ENCODE measurements at regions not wholly inside any gene's neighbourhood (a gene's known extent, or its start where the extent isn't known, plus 50 kb on each side); places are given as distances from the start of the nearest gene placed in this dataset.
A peak's percentile ranks its signal among the peaks of the same experiment; 100 is the strongest.
"Not testable (repeated sequence)": the region's sequence is repeated elsewhere in the genome, so short reads cannot be mapped to it uniquely, and the experiment has no call there.

DNA sequence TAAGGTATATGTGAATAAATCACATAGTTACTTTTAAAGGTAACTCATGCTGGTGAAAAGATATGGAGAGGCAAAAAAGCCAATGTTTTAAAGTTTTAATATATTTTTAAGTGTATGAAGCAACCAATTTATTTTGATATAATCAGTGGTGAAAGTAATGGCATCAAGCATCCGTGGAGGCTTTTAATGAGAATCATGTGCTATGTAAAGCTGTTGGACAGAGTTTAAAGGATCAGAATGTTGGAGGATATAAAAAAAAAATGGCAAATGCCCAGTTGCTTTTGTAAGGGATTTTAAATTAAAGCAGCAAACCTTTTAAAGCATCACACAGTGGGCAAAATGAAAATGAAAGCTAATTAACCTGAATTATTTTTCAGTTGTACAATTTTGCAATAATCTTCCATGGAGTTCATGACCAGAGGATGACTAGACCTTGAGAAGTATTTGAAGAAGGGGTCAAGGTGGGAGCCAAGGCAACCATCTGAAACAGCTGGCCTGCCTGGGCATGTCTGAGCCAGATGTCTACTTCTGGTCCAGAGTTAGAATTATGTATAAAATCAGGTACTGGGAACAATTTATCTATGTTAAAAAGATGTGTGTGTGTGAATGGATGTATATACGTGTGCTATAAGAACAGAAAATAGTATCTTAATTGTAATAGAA is 1007.9 kb downstream of the LTN1 start:
- not testable (repeated sequence) for DNase-seq (ENCODE audit: low spot score)

DNA sequence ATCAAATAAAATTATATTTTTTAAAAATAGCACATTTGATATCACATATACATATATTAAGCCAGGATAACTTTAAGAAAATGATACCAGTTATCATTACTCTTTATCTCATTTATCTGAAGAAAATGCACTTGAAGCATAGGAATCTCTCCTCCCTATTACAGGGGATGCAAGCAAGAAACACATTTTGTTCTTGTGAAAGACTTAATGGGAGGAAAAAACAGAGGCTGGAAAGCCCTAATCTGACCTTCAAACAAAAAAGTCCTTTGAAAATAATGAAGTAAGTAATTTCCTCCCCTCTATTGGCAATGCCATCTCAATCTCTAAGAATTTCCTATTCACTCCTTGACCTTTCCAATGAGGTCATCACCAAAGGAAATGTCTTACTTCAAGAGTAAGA is 1012.6 kb upstream of the ADAMTS5 start:
- DNase-seq (ENCODE audit: low spot score) = peak; percentile 5

DNA sequence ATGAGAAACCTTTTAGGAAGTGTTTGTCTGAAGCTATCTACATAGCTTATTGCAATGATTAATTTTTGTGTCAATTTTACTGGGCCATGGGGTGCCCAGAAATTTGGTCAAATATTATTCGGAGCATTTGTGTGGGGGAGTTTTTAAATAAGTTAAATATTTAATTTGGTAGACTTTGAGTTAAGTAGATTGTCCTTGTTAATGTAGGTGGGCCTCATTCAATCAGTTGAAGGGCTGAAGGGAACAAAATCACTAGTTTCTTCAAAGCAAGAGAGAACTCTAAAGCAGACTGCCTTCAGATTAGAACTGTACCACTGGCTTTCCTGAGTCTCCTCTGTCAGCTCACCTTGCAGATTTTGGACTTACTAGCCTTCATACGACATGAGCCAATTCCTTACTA is 1008.6 kb upstream of the ADAMTS5 start:
- DNase-seq (ENCODE audit: low spot score) = no peak

DNA sequence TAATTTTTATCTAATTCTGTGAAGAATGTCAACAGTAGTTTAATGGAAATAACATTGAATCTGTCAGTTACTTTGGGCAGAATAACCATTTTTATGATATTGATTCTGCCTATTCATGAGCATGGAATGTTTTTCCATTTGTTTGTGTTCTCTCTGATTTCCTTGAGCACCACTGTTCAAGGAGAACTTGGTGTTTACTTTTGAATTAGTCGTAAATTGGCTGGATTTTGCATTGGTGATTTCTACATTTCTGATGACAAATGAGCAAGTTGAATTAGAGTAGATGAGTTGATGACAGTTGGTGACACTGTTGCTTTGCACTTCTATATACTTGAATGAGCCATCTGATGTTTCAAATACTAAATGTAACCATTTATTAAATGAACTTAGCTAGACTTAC is 1007.3 kb upstream of the ADAMTS5 start:
- not testable (repeated sequence) for DNase-seq (ENCODE audit: low spot score)

DNA sequence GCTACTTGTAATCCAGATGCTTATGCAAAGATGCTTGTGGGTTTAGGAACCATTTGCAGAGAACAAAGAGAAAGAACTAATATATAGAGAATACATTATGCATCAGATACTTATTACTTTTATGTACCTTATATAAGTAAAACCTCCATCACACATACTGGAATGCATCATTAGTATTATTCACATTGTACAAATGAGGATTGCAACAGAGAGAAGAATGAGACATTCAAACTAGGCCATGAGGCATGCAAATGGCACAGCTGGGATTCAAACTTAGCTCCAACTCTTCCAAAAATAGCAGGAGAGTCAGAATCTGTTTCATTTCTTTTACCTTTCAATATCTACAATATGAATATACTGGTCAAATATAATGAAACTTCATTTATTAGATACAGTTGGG is 1001.4 kb upstream of the ADAMTS5 start:
- not testable (repeated sequence) for DNase-seq (ENCODE audit: low spot score)

DNA sequence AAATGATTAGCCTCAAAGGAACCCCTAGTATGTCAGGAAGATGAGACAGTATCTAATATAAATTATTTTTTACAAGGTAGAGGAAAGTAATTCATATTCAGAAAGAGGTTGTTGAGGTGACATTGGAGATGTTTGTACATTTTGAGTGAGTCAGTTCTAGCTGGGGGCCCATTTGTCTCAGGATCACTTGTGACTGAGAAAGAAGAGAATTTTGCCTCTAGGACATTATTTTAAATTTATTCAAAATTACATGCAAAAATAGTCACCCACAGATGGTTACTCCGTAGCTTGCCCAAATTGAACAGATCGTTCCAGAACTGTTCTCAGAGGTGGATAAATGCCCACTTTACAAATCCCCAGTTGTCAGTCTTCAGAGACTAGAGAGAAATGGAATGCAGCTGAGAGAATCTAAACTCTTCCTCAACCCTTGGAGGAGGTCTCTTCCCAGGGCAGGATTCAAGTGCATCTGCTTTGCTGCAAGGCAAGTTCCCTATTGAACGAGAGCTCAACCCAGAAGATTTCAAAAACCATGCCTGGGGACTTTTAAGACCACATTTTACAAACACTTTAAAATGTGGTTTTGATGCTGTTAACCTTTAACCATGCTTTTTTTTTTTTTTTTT is 987.8 kb upstream of the ADAMTS5 start:
- DNase-seq (ENCODE audit: low spot score) = no peak

DNA sequence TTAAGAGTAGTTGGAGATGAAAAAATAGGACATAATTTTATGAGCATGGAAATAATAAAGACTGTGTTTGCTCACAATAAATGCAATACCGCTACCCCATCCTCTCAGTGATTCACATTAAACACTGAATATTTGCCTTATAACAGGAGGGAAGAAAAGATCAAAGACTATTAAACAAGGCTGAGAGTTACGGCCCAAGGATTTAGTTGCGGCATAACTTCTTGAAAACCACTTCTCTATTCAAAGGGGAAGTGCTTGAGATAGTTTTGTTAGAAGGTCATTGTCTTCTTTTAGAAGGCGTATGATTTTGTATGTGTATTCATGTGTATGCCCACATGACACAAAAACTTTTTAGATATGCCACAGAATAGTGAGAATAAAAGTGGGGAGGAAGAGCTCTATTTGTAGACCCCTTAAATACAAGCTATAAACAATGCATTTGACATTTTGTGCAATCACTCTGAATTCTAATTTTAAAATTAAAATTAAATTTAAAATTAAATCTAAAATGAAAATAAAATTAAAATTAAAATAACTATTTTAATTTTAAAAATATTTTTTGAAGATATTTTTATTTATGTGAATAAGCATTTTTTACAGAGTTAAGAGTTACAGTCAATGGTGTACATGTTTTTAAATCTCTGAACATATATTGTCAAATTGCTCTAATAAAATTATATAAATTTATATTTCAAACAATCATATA is 986.6 kb upstream of the ADAMTS5 start:
- DNase-seq (ENCODE audit: low spot score) = no peak

DNA sequence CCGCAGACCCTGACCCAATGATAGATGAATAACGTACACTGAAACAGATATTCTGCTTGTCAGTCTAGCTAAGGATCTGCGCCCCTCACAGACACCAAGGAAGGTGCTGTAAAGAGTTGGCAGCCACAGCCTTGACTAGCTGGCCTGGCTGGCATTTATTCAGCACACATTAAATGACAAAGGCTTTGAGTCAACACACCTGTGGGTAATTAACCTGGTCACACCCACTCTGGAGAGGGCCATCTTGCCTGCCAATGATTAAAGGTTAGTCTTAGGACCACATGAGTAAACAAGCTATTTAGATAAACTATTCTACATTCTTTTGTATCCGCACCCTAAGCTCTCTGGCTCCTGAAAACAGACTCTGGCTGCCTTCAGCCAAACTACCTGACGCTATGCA is 982.2 kb upstream of the ADAMTS5 start:
- not testable (repeated sequence) for DNase-seq (ENCODE audit: low spot score)

DNA sequence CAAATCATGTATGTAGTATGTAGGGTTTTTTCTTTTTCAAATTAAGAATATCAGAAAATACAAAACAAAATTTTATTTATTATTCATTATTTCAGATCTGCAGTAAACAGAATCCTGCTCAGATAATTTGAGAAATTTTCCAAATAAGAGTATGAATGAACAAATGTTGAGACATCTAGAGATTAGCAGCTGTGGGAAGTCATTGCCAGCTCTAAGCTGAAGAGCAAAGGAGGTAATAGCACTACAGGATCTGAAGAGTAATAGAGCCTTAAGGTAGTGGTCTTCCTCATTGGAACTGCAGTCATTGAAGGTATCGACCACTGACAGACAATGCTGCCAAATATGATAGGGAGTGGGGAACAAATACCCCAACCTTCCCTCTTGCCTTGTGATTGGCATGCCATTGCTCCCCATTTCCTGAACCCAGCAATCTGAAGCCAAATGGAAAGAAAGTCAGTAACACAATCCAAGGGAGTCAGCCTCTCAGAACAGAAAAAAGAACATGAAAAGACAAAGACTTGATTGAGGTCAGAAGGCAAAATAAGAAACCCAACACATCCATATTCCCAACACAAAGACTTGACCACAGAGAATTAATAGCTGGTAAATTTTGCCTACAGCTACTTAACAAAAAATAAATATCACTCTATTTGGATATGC is 963.4 kb upstream of the ADAMTS5 start:
- DNase-seq (ENCODE audit: low spot score) = not testable (repeated sequence)

DNA sequence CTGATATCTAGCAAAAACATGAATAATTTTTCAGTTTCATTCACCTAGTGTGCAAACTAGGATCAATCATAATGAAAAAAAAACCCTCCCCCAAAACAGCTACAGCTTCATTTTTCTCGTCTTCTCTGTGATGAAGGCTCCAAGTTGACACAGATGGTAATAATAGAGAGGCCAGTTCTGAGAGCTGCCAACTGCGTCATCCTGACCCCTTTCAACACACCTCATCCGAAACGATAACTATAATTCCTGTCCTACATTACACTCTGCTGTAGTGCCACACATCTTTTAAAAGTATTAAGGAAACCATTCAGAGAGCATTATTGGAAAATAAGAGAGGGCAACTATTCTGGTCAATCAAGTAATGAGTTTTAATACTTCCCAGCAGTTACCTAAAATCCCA is 962.3 kb upstream of the ADAMTS5 start:
- DNase-seq (ENCODE audit: low spot score) = not testable (repeated sequence)

DNA sequence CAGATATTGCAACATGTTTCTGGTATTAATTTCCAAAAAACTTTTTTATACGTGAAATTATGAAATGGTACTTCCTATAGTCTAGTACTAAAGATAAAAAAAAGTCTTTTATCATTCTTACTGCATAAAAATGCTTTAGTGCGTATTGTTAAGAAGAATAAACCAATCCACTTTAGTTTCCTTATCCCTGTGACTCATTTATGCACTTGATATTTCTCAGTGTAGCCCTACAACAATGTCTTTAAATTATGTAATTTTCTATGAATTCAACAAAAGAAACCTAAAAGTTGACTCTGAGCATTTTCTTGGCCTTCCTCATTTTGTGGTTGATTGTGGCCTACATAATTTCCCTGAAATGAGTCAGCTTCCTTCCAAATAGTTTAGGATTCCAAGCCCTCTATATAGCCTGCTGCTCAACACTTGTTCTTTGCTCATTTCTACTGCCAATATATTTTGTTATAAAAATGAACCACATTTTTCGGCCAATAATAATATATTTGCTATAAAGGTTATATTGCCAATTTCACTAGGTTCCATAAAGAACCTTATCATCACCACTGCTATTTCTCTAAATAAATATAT is 961.7 kb upstream of the ADAMTS5 start:
- DNase-seq (ENCODE audit: low spot score) = peak; percentile 66

DNA sequence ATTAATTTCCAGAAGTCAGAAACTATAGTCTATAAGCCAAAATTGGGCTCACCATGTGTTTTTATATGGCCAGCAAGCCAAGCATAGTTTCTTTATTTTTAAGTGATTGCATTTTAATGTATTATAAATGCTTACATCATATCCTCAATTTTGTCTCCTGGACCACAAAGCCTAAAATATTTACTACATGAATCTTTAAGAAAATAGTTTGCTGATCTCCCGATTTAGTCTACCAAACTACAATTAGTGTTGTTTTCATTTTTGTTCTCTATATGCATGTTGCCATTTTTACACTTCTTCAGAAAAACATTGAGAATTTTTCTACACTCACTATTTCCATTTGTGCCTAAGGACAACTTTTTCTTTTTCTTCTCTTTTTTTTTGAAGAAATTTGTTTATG is 954.5 kb upstream of the ADAMTS5 start:
- not testable (repeated sequence) for DNase-seq (ENCODE audit: low spot score)

DNA sequence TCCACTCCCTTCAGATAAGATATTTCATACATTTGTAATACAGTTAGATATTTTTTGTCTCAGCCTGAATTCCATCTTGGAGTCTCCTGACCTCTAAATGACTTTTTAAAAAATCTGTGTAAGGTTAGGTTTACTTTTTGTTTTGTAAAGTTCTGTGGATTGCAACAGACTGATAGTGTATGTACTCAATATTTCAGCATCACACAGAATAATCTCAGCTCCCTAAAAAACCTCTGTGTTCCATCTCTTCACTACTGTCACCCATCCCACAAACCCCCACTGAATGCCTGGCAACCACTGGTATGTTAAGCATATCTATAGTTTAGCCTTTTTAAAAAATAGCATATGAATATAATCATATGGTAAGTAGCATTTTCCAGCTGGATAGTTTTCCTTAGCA is 951.1 kb upstream of the ADAMTS5 start:
- DNase-seq (ENCODE audit: low spot score) = not testable (repeated sequence)

DNA sequence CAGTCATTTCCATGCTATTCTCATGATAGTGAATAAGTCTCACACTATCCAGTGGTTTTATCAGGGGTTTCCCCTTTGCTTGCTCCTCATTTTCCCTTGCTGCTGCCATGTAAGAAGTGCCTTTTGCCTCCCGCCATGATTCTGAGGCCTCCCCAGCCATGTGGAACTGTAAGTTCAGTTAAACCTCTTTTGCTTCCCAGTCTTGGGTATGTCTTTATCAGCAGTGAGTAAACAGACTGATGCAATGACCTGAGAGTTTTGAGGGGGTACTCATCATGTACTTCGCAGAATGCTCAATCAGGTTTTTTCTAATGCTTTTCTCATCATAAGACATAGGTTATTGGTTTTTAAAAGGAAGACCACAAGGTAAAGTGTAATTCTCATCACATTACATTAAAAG is 949.4 kb upstream of the ADAMTS5 start:
- DNase-seq (ENCODE audit: low spot score) = not testable (repeated sequence)

DNA sequence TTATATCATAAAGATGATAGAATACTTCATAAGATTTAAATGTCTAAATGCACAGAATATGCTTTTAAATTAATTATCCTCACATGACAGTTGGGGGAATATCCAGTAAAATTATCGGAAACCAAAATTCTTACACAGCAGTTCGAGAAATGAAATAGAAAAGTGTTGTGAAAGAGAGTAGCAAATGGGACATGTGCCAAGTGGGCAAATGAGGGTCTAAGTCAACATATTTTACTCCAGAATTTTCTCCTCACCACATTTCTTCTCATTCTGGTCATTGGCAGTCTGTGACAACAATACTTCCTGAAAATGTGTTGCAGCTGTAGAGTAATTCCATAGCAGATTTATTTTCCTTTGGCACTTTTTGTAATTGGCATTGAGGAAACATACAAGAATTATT is 945.2 kb upstream of the ADAMTS5 start:
- not testable (repeated sequence) for DNase-seq (ENCODE audit: low spot score)

DNA sequence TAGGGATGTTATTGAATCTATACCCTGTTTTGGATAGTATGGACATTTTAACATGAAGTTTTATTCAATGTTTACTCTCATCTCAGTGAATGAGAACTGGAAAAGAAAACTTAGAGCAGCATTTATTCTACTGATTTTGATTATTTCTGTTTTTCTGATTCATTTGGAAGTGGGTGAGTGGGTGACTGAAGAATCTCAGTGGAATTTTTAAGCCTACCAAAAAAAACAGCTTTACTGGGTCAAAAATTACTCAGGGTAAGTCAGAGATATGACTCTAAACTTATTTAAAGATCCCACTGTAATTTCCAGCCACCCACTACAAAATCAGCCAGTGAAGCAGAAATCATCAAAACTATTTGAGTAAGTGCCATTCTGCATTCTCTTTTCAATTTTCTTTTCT is 942.6 kb upstream of the ADAMTS5 start:
- not testable (repeated sequence) for DNase-seq (ENCODE audit: low spot score)

DNA sequence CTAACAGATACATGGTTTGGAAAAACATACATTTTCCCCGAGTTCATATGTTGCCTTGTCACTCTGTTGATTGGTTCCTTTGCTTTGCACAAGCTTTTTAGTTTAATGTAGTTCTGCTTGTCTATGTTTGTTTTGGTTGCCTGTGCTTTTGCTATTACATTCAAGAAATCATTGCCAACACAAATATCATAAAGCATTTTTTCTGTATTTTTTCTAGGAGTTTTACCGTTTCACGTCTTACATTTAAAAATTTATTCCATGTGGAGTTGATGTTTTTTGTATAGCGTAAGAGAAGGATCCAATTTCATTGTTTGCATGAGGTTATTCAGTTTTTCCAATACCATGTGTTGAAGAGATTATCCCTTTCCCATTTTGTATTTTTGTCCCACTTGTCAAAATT is 941.9 kb upstream of the ADAMTS5 start:
- not testable (repeated sequence) for DNase-seq (ENCODE audit: low spot score)

DNA sequence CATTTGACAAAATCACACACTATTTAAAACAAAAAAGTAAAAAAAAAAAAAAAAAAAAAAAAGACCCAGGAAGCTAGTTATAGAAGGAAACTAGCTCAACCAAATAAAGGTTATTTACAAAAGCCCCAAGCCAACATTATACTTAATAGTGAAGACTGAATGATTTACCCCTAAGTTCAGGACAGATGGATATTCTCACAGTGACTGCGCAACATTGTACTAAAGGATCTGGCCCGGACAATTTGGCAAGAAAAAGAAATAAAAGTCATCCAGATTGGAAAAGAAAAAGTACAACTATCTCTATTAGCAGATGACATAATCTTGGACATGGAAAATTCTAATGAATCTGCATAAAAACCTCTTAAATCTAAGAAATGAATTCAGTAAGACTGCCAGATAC is 936.0 kb upstream of the ADAMTS5 start:
- DNase-seq (ENCODE audit: low spot score) = not testable (repeated sequence)

DNA sequence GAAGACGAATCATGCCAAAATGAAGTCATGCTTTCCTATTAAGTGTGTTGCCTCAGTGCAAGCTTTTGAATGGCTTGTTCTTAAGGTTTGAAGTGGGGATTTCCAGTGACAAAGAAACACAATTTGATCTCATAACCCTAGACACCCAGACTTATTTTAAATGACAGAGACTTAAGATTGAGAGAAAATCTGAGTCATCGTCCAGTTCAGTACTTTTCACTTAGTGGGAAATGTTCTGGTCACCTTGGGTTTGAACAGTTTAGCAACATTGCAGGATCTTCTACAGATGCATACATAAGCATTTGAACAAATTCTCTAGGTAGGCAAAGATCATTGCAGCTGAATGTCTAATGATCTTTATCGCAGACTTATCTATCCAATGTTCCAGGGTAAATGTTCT is 926.7 kb upstream of the ADAMTS5 start:
- not testable (repeated sequence) for DNase-seq (ENCODE audit: low spot score)

DNA sequence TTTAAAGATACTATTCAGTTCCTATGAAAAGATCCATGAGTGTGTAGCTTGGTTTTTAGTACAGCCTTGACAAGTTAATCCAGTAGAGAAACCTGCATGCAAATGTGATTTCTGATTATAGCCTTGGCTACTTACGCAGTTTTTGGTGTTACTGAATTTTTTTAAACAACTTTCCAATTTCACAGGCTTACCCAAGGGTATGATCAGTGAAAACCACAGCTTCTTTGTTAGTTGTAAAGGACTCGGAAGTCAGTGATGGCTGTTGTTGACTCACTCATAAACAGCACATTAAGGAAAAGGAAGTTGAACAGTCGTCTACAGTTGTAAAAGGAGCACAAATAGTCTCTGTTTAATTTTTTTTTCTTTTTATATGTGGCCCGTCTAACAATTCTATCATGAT is 924.6 kb upstream of the ADAMTS5 start:
- peak; percentile 48 for DNase-seq (ENCODE audit: low spot score)

DNA sequence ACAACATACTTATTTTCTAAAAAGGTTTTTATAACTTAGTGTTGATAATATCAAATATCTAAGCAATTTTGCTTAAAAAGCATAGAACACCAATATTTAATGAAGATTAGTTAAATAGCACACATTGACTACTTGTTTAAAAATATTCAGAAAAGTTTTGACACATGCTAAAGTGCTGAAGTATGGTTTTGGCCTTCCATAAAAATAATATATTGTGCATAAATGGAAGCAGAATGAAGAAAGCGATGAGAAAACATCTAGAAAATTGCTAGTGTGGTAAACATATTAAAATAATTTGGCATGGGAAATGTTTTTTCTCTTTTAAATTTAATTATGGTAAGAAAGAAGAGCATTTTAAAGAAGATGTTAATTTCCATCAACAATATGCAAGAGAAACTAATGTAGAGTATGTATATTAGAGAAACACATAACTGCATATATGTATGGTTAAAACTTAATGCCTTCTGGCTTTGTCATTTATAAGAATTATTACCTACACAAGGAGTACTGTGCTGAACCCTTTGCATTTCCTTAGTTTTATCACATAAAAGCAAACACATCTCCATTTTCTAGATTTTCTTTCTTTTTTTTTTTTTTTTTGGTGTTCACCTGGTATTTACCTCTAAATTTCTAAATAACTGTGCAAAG is 921.0 kb upstream of the ADAMTS5 start:
- not testable (repeated sequence) for DNase-seq (ENCODE audit: low spot score)

DNA sequence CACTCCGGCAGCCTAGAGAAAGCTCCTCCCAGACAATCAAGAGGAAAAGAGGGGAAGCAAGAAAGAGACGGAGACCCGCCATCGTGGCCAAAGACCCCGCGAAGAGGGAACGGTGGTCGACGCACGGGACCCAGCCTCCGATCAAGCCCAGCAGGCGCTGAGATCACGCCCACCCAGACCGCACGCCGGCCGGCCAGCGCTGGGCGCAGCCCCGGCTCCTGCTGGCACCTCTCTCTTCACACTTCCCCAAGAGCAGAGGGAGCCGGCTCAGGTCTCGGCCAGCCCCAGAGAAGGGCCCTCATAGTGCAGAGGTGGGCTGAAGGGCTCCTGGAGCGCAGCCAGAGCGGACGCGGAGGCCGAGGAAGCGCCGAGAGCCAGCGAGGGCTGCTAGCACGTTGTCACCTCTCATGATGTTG is 918.4 kb upstream of the ADAMTS5 start:
- no peak for DNase-seq (ENCODE audit: low spot score)
